ENCODE measurements at regions not wholly inside any gene's neighbourhood (a gene's known extent, or its start where the extent isn't known, plus 50 kb on each side); places are given as distances from the start of the nearest gene placed in this dataset.

- Histone ChIP-seq H3K79me2 (replicated peaks; ENCODE audit: insufficient read depth) (no peaks in the 10 kb centered on the region), H3K36me3 (ENCODE audit: insufficient read depth) (no peaks in the 10 kb centered on the region), H3F3A (replicated peaks; ENCODE audit: low read depth) (no peaks in the 10 kb centered on the region), H3K4me2 (no peak overlapping the region), H2AFZ (no peak overlapping the region), H3K4me3 (no peak overlapping the region), H4K20me1 (replicated peaks; ENCODE audit: insufficient read depth) (no peaks in the 10 kb centered on the region), H3K27ac (ENCODE audit: low read depth) (no peak overlapping the region), H3K4me1 (ENCODE audit: insufficient read depth) (no peaks in the 10 kb centered on the region), H3K27me3 (ENCODE audit: insufficient read depth) (no peaks in the 10 kb centered on the region), H3K9me2 (ENCODE audit: insufficient read depth) (no peaks in the 10 kb centered on the region)
- Mint-ChIP-seq H3K4me1 (no peaks in the 10 kb centered on the region), H3K4me3 (no peak overlapping the region), H3K27me3 (ENCODE audit: insufficient read depth, low read depth, poor library complexity) (no peaks in the 10 kb centered on the region), H3K27ac (no peak overlapping the region), H3K36me3 (ENCODE audit: low read depth) (no peaks in the 10 kb centered on the region), H3K9me3 (no peaks in the 10 kb centered on the region)
- DNase-seq (ENCODE audit: low spot score) (no peak), ATAC-seq (no peak)
- TF ChIP-seq POLR2AphosphoS5 (IDR thresholded peaks at IDR 0.05; ENCODE audit: low read depth) (no peak), ZNF331 (CRISPR knock-in tag; IDR thresholded peaks at IDR 0.05; ENCODE audit: low read depth) (no peak), ETS1 (IDR thresholded peaks at IDR 0.05) (no peak), STAT1 (IDR thresholded peaks at IDR 0.05; ENCODE audit: unreplicated experiment) (no peak), EZH2phosphoT487 (IDR thresholded peaks at IDR 0.05; ENCODE audit: unreplicated experiment) (no peak), EZH2 (IDR thresholded peaks at IDR 0.05; ENCODE audit: low read depth, unreplicated experiment) (no peak), ZNF114 (CRISPR knock-in tag; IDR thresholded peaks at IDR 0.05) (no peak), JUNB (IDR thresholded peaks at IDR 0.05; ENCODE audit: unreplicated experiment) (no peak), CTCF (conservative IDR thresholded peaks at IDR 0.05; ENCODE audit: low read depth in 2 of 2) (no peak), REST (IDR thresholded peaks at IDR 0.05; ENCODE audit: unreplicated experiment) (no peak), NANOG (IDR thresholded peaks at IDR 0.05; ENCODE audit: borderline replicate concordance) (no peak), ZNF462 (CRISPR knock-in tag; IDR thresholded peaks at IDR 0.05) (no peak), CREB1 (CRISPR knock-in tag; IDR thresholded peaks at IDR 0.05; ENCODE audit: low read depth) (no peak)
Observed at GRCh38 chr4:157701695-157701994, 471.2 kb downstream of the GASK1B start.
